ENCODE measurements at regions not wholly inside any gene's neighbourhood (a gene's known extent, or its start where the extent isn't known, plus 50 kb on each side); places are given as distances from the start of the nearest gene placed in this dataset.
"Not testable (repeated sequence)": the region's sequence is repeated elsewhere in the genome, so short reads cannot be mapped to it uniquely, and the experiment has no call there.

DNA sequence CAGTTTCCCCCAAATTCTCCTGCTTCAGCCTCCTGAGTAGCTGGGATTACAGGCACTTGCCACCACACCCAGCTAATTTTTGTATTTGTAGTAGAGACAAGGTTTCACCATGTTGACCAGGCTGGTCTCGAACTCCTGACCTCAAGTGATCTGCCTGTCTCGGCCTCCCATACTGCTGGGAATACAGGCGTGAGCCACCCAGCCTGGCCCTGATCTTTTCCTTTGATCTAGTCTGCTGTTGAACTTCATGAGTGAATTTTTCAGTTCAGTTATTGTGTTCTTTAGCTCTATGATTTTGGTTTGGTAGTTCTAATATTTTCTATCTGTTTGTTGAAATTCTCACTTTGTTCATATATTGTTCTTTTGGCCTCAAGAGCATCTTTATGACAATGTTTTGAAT lies 83.4 kb upstream of the RAP2C start:
- DNase-seq (ENCODE audit: low spot score in 2 of 2); H3K27me3 ChIP-seq; H3K9me3 ChIP-seq; H3K36me3 ChIP-seq; H3K4me1 ChIP-seq; H3K27ac ChIP-seq; H3K4me3 ChIP-seq: not testable (repeated sequence)
- 74 to 100% methylated on average over 3 of the region's 3 CpGs for WGBS, 2 donors

DNA sequence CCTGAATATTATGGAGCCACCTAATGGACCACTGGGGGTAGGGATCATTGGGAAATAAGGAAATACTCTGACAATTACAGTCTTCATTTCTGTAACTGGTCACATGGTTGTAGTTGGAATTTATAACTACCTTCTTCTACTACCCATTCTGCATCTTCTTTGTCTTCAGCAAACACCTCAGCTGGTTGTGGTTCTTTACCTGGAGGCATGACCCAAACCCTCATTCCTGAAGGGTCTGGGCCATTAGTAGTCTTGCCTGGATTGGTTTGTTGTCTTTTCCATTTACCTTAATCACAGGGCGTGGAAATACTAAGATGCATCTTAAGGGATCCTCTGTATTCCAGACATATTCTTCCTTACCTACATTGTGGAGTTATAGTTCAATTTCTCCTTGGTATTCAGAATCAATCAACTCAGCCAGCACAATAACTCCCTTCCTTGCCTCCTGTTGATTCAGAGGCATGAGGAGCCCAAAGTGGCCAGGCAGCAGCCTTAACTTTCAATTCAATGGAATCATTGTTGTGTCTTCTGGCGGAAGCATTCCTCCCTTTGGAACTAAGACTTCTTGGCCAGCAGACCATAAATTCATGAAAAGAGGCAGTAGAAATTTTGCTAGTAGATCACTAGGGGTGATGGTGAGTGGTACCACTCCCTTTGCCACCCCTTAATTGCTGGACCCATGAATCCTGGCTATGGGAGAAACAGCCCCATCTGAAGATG lies 75.7 kb upstream of the RAP2C start:
- Histone ChIP-seq H3K4me3 (no peak overlapping the region), H3K4me1 (no peaks in the 10 kb centered on the region), H3K27ac (no peak overlapping the region), H3K36me3 (no peaks in the 10 kb centered on the region), H3K9me3 (no peaks in the 10 kb centered on the region), H3K27me3 (no peaks in the 10 kb centered on the region)
- WGBS, 2 donors, result 48 to 57% methylated on average over 2 of the region's 2 CpGs
- TF ChIP-seq CTCF (IDR thresholded peaks at IDR 0.05), result no peak
- no peak for TF ChIP-seq EP300 (IDR thresholded peaks at IDR 0.05)
- no peak for TF ChIP-seq POLR2A (IDR thresholded peaks at IDR 0.05)
- no peak for DNase-seq (ENCODE audit: low spot score in 2 of 2)

- Histone ChIP-seq H3K27me3 (no peaks in the 10 kb centered on the region), H3K27ac (no peak overlapping the region), H3K4me3 (no peak overlapping the region), H3K36me3 (no peaks in the 10 kb centered on the region), H3K9me3 (no peaks in the 10 kb centered on the region), H3K4me1 (no peaks in the 10 kb centered on the region)
- WGBS, 2 donors, result 40 to 56% methylated on average over 1 of the region's 1 CpG
- DNase-seq (ENCODE audit: low spot score in 2 of 2), result no peak
- TF ChIP-seq POLR2A (IDR thresholded peaks at IDR 0.05) (no peak), EP300 (IDR thresholded peaks at IDR 0.05) (no peak), CTCF (IDR thresholded peaks at IDR 0.05) (no peak)
These were observed 74.9 kb upstream of the RAP2C start for GRCh38 chrX:132294192-132294591.

DNA sequence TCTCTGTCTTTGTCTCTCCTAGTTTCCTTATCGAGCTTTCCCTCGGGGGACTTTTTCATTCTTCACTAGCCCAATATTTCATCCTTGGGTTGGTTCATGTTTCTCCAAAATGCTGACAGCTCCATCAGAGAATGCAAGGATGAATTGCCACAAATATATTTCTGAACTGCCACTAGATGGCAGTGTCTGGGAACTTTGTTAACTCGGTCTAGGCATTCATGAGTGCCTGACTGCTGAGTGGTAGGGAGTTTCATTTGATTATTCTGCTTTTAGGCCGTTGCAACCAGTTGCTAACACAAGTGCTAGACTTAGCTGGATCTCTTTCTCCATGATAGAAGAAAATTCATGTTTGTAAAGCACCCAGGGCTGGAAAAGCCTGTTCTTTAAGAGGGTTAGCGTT lies 73.5 kb upstream of the RAP2C start:
- Histone ChIP-seq H3K27me3 (no peaks in the 10 kb centered on the region), H3K27ac (no peak overlapping the region), H3K4me1 (no peaks in the 10 kb centered on the region), H3K36me3 (no peaks in the 10 kb centered on the region), H3K4me3 (no peak overlapping the region), H3K9me3 (no peaks in the 10 kb centered on the region)
- TF ChIP-seq EP300 (IDR thresholded peaks at IDR 0.05) (no peak), CTCF (IDR thresholded peaks at IDR 0.05) (peak; percentile 51 to 73 (median 60))
- peak in 1 of 2 donors; percentile 8 for DNase-seq (ENCODE audit: low spot score in 2 of 2)
- 8 to 14% methylated on average over 5 of the region's 5 CpGs for WGBS, 2 donors

DNA sequence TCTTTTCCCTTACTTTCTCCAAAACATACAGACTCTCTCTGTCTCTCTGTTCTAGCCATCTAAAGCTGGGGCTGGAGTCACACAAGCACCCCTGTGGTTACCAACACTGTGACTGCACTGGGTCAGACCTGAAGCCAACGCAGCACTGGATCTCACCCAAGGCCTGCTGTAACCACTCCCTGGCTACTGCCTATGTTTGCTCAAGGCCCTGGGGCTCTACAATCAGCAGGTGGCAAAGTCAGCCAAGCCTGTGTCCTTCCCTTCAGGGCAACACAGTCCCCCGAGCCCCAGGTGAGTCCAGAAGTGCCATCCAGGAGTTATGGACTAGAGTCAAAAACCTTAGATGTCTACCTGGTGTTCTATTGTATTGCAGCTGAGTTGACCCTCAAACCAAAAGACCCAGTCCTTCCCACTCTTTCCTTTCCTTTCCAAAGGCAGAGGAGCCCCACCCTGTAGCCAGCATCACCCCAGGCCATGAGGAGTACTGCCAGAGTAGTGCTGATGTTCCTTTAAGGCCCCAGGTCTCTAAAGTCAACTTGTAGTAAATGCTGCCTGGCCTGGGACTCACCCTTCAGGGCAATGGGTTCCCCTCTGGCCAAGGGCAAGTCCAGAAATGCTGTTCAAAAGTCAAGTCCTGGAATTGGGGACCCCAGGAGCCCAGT lies 58.8 kb upstream of the RAP2C start:
- no peaks in the 10 kb centered on the region for H3K27me3 ChIP-seq
- TF ChIP-seq CTCF (IDR thresholded peaks at IDR 0.05) (no peak), POLR2A (IDR thresholded peaks at IDR 0.05) (no peak), EP300 (IDR thresholded peaks at IDR 0.05) (no peak)
- H3K27ac ChIP-seq, result no peak overlapping the region
- H3K9me3 ChIP-seq, result no peaks in the 10 kb centered on the region
- H3K4me1 ChIP-seq, result no peaks in the 10 kb centered on the region
- no peaks in the 10 kb centered on the region for H3K36me3 ChIP-seq
- DNase-seq (ENCODE audit: low spot score in 2 of 2), result no peak
- WGBS, 2 donors, result 83% methylated on average over 2 of the region's 2 CpGs; no CpG with 5 or more reads in 1 of the 2 donors
- H3K4me3 ChIP-seq, result no peak overlapping the region
